ENCODE measurements at regions not wholly inside any gene's neighbourhood (a gene's known extent, or its start where the extent isn't known, plus 50 kb on each side); places are given as distances from the start of the nearest gene placed in this dataset.

DNA sequence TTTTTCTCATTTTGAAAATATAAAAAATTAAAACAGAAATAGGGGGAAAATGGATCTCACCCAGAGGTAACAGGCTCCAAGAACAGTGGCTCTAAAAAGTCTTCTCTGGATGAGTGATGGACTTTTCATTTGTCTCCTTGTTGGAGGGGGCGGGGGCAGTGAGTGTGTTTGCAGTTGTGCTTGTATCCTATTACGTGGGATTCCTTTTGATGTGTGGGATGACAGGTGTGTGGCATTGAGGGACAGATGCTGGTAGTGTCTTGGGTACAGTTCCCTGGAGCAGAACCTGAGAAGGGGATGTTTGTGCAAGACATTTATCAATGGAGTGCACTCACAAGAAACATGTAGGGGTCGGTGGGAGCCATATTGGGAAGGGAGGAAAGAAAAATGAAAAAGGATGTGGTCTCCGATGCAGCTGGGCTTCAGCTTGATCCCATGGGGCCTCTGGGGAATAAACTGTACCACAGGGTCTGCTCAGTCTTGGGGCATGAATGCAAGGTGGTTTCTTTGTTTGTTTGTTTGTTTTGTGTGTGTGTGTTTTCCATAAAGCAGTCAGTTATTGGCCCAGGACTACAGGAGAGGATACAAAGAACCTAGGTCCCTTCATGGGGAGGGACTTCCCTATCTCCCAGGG lies 120.0 kb upstream of the SLC35G4 start:
- no peak overlapping the region for H2AFZ ChIP-seq (ENCODE audit: low read depth, low read length, severe bottlenecking)
- H3K36me3 ChIP-seq (ENCODE audit: low read length): no peaks in the 10 kb centered on the region
- no peaks in the 10 kb centered on the region for H3K79me2 ChIP-seq (ENCODE audit: insufficient read depth, low read length)
- no peaks in the 10 kb centered on the region for H3K9me2 ChIP-seq (replicated peaks; ENCODE audit: insufficient read depth, low read length)
- no peaks in the 10 kb centered on the region; the same call in 1 of the 2 replicates for H3K27me3 ChIP-seq (ENCODE audit: low read length)
- no peak overlapping the region for H3K4me3 ChIP-seq (ENCODE audit: insufficient read depth, low read length, poor library complexity, severe bottlenecking)
- no peaks in the 10 kb centered on the region for H3F3A ChIP-seq (ENCODE audit: insufficient read depth)
- no peak for TF ChIP-seq EZH2phosphoT487 (conservative IDR thresholded peaks at IDR 0.05; ENCODE audit: low read length)
- no peak overlapping the region for H3K27ac ChIP-seq (ENCODE audit: low read depth, low read length)
- no peak overlapping the region for H3K9ac ChIP-seq (ENCODE audit: low read length)
- no peaks in the 10 kb centered on the region for H4K20me1 ChIP-seq (ENCODE audit: low read depth, low read length)
- H3K4me2 ChIP-seq (ENCODE audit: low read depth, low read length, poor library complexity, severe bottlenecking): no peak overlapping the region
- no peaks in the 10 kb centered on the region for H3K9me3 ChIP-seq (ENCODE audit: insufficient read depth, low read length)

DNA sequence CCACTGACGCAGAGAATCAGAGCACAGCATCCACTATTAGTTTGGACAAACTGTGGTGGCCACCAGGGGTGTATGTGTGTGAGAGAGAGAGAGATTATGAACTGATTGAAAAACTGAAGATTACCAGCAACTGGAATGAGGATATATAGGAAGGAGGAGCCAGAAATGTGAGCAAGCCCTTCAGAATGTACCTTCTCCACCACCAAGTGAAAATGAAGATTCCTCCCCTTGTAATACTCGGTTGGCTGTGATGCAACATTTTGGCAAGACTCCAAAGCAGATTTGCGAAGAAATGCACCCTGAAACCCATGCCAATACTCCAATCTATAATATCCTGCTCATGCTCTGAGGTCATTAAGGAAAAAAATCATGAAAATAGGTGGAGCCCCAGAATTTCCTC lies 121.2 kb upstream of the SLC35G4 start:
- Histone ChIP-seq H3K9ac (ENCODE audit: low read length) (no peak overlapping the region), H4K20me1 (ENCODE audit: low read depth, low read length) (no peaks in the 10 kb centered on the region), H3K27me3 (ENCODE audit: low read length) (no peaks in the 10 kb centered on the region; the same call in 1 of the 2 replicates), H3K27ac (ENCODE audit: low read depth, low read length) (no peak overlapping the region), H3K4me2 (ENCODE audit: low read depth, low read length, poor library complexity, severe bottlenecking) (no peak overlapping the region), H3K4me3 (ENCODE audit: insufficient read depth, low read length, poor library complexity, severe bottlenecking) (no peak overlapping the region), H3K36me3 (ENCODE audit: low read length) (no peaks in the 10 kb centered on the region), H3F3A (ENCODE audit: insufficient read depth) (no peaks in the 10 kb centered on the region), H3K79me2 (ENCODE audit: insufficient read depth, low read length) (no peaks in the 10 kb centered on the region), H3K9me3 (ENCODE audit: insufficient read depth, low read length) (no peaks in the 10 kb centered on the region), H3K9me2 (replicated peaks; ENCODE audit: insufficient read depth, low read length) (no peaks in the 10 kb centered on the region), H2AFZ (ENCODE audit: low read depth, low read length, severe bottlenecking) (no peak overlapping the region)
- TF ChIP-seq CTCF (IDR thresholded peaks at IDR 0.05; ENCODE audit: insufficient read depth, low read length, poor library complexity, severe bottlenecking) (no peak), EZH2phosphoT487 (conservative IDR thresholded peaks at IDR 0.05; ENCODE audit: low read length) (no peak)

GRCh38 chr18:11487390-11487789 lies 122.0 kb upstream of the SLC35G4 start:
- no peak for TF ChIP-seq EZH2phosphoT487 (conservative IDR thresholded peaks at IDR 0.05; ENCODE audit: low read length)
- TF ChIP-seq CTCF (IDR thresholded peaks at IDR 0.05; ENCODE audit: insufficient read depth, low read length, poor library complexity, severe bottlenecking): no peak
- H3K9me3 ChIP-seq (ENCODE audit: insufficient read depth, low read length): no peaks in the 10 kb centered on the region
- H3K9ac ChIP-seq (ENCODE audit: low read length): no peak overlapping the region
- H3K4me2 ChIP-seq (ENCODE audit: low read depth, low read length, poor library complexity, severe bottlenecking): no peak overlapping the region
- H3K79me2 ChIP-seq (ENCODE audit: insufficient read depth, low read length): no peaks in the 10 kb centered on the region
- H3F3A ChIP-seq (ENCODE audit: insufficient read depth): no peaks in the 10 kb centered on the region
- no peaks in the 10 kb centered on the region for H4K20me1 ChIP-seq (ENCODE audit: low read depth, low read length)
- no peak overlapping the region for H2AFZ ChIP-seq (ENCODE audit: low read depth, low read length, severe bottlenecking)
- no peak overlapping the region for H3K27ac ChIP-seq (ENCODE audit: low read depth, low read length)
- H3K9me2 ChIP-seq (replicated peaks; ENCODE audit: insufficient read depth, low read length): no peaks in the 10 kb centered on the region
- H3K36me3 ChIP-seq (ENCODE audit: low read length): no peaks in the 10 kb centered on the region
- H3K4me3 ChIP-seq (ENCODE audit: insufficient read depth, low read length, poor library complexity, severe bottlenecking): no peak overlapping the region
- H3K27me3 ChIP-seq (ENCODE audit: low read length): no peaks in the 10 kb centered on the region; the same call in 1 of the 2 replicates

GRCh38 chr18:11482271-11482670 lies 127.1 kb upstream of the SLC35G4 start:
- Histone ChIP-seq H3K27ac (ENCODE audit: low read depth, low read length) (no peak overlapping the region), H3K36me3 (ENCODE audit: low read length) (no peaks in the 10 kb centered on the region), H3K9me2 (replicated peaks; ENCODE audit: insufficient read depth, low read length) (no peaks in the 10 kb centered on the region), H3K79me2 (ENCODE audit: insufficient read depth, low read length) (no peaks in the 10 kb centered on the region), H3F3A (ENCODE audit: insufficient read depth) (no peaks in the 10 kb centered on the region), H3K4me2 (ENCODE audit: low read depth, low read length, poor library complexity, severe bottlenecking) (no peak overlapping the region), H3K27me3 (ENCODE audit: low read length) (no peaks in the 10 kb centered on the region), H3K4me3 (ENCODE audit: insufficient read depth, low read length, poor library complexity, severe bottlenecking) (no peak overlapping the region), H2AFZ (ENCODE audit: low read depth, low read length, severe bottlenecking) (no peak overlapping the region), H3K9ac (ENCODE audit: low read length) (no peak overlapping the region), H4K20me1 (ENCODE audit: low read depth, low read length) (no peaks in the 10 kb centered on the region), H3K9me3 (ENCODE audit: insufficient read depth, low read length) (no peaks in the 10 kb centered on the region)
- TF ChIP-seq CTCF (IDR thresholded peaks at IDR 0.05; ENCODE audit: insufficient read depth, low read length, poor library complexity, severe bottlenecking) (no peak), EZH2phosphoT487 (conservative IDR thresholded peaks at IDR 0.05; ENCODE audit: low read length) (no peak)

All from SU-DHL-6 (cell line).